HepG2 (cell line): ENCODE measurements at regions not wholly inside any gene's neighbourhood (a gene's known extent, or its start where the extent isn't known, plus 50 kb on each side); places are given as distances from the start of the nearest gene placed in this dataset.

Source experiments
- ATAC-seq: fragments of 200-7000 bp; cut with Tn5 transposase; 3 replicates; pipeline ENCODE4 v1.9.1; 2020; ENCODE audit warnings: mild to moderate bottlenecking, moderate library complexity
- BruUV-seq: library from RNA; stranded (reverse); fragments of 400-500 nt; replicated peaks from 2 replicates; lab custom pipeline; 2021; lab: Mats Ljungman, UMichigan
- CTCF ChIA-PET: fragments of 300-600 bp; formaldehyde crosslinking; extraction: SDS; loops from one replicate; lab custom pipeline; 2021; ENCODE audit warnings: low total read pairs, inconsistent platforms, low intra/inter-chr PET ratio; lab: Yijun Ruan, JAX
- POLR2A ChIA-PET: fragments of 350-600 bp; sonication (Branson Sonifier 250); formaldehyde crosslinking; loops from one replicate; lab custom pipeline; 2020; ENCODE audit warnings: antibody characterized with exemption, inconsistent platforms; lab: Yijun Ruan, JAX
- DNase-seq: peaks from one replicate; pipeline ENCODE4 v3.0.0-alpha.2; 2015; ENCODE audit warnings: low spot score
- FAIRE-seq: peaks from 3 replicates; lab custom pipeline; 2011; peaks lifted over from hg19 to GRCh38; lab: Jason Lieb, UNC
- H2AFZ ChIP-seq: one replicate; pipeline ENCODE4 v1.6.1; 2011; ENCODE audit warnings: low read length, inconsistent platforms
- H3K27ac ChIP-seq: fragments of 300-600 bp; 3 replicates; pipeline ENCODE4 v1.8.0; 2011; ENCODE audit warnings: mixed run types, mild to moderate bottlenecking, mixed read lengths, low read length, inconsistent platforms; ENCODE audit not compliant: insufficient read depth; ENCODE audit errors: extremely low read length
- H3K27me3 ChIP-seq, 2 experiments: fragments of 200-600 bp in 1 of 2; 2 replicates in 1 of 2; 3 replicates in 1 of 2; pipeline versions ENCODE4 v1.6.0 to v1.8.0; 2011; ENCODE audit warnings: low read length in 2 of 2, mild to moderate bottlenecking in 2 of 2, moderate library complexity in 2 of 2, inconsistent platforms in 1 of 2; ENCODE audit not compliant: insufficient read depth in 2 of 2, control insufficient read depth in 1 of 2
- H3K36me3 ChIP-seq, 2 experiments: fragments of 200-600 bp in 1 of 2; replicated peaks in 1 of 2; 2 replicates in 1 of 2; 3 replicates in 1 of 2; pipeline versions ENCODE4 v1.5.1 to v1.8.0; 2011; ENCODE audit warnings: low read length in 2 of 2, inconsistent platforms in 1 of 2; ENCODE audit not compliant: insufficient read depth in 2 of 2, control insufficient read depth in 1 of 2
- H3K4me1 ChIP-seq: 2 replicates; pipeline ENCODE4 v1.5.1; 2012; ENCODE audit warnings: low read length, inconsistent platforms; ENCODE audit not compliant: insufficient read depth
- H3K4me2 ChIP-seq: 2 replicates; pipeline ENCODE4 v1.6.0; 2011; ENCODE audit warnings: low read depth, low read length, inconsistent platforms
- H3K4me3 ChIP-seq, 3 experiments: fragments of 200-600 bp in 1 of 3; sonication (generic), shearing (Covaris generic) in 1 of 3; replicated peaks in 1 of 3; 2 replicates each; pipeline ENCODE4 v1.5.1; 2011 to 2016; ENCODE audit warnings: low read length in 3 of 3, inconsistent platforms in 2 of 3, low read depth in 2 of 3, mild to moderate bottlenecking in 2 of 3, control low read depth in 1 of 3, mixed read lengths in 1 of 3; ENCODE audit not compliant: insufficient read depth in 1 of 3
- H3K79me2 ChIP-seq: one replicate; pipeline ENCODE4 v1.6.1; 2011; ENCODE audit warnings: low read length, inconsistent platforms; ENCODE audit not compliant: insufficient read depth
- H3K9ac ChIP-seq: 2 replicates; pipeline ENCODE4 v1.6.0; 2011; ENCODE audit warnings: mild to moderate bottlenecking, low read depth, low read length, inconsistent platforms; ENCODE audit not compliant: insufficient read depth
- H3K9me3 ChIP-seq: 2 replicates; pipeline ENCODE4 v1.5.1; 2012; ENCODE audit warnings: mild to moderate bottlenecking, low read length
- H4K20me1 ChIP-seq: 2 replicates; pipeline ENCODE4 v1.6.0; 2011; ENCODE audit warnings: inconsistent platforms, mild to moderate bottlenecking, low read length, moderate library complexity; ENCODE audit not compliant: insufficient read depth
- EP300 ChIP-seq, 3 experiments: sonication (generic) in 1 of 3; formaldehyde crosslinking in 1 of 3; IDR thresholded peaks; 2 replicates each; pipeline versions ENCODE4 v1.5.1 to v1.6.1; 2011 to 2020; ENCODE audit warnings: low read depth in 2 of 3, low read length in 2 of 3, borderline replicate concordance in 1 of 3, improper control_type of control experiment in 1 of 3, mild to moderate bottlenecking in 1 of 3, missing genetic modification reagents in 1 of 3, moderate library complexity in 1 of 3
- NFE2L2 ChIP-seq: fragments of 150-350 bp; IDR thresholded peaks from 2 replicates; pipeline ENCODE4 v1.6.1; 2014; ENCODE audit warnings: low read length
- RAD51 ChIP-seq: fragments of 450-650 bp; IDR thresholded peaks from 2 replicates; pipeline ENCODE4 v1.6.1; 2016; ENCODE audit warnings: borderline replicate concordance
- WGBS: methylation state at CpG from one replicate; pipeline ENCODE4 v1.1.6; 2017; ENCODE audit warnings: low lambda C conversion rate; 5-methylcytosine and 5-hydroxymethylcytosine counted together
- in situ Hi-C: cut with HindIII; loops from 2 replicates; pipeline ENCODE4 v1.10.0; 2017; ENCODE audit warnings: low pct_unique_long_range_greater_than_20kb; ENCODE audit not compliant: extremely low pct_ligation_motif_present
- intact Hi-C: fragments of 100-400 bp; cut with micrococcal nuclease; formaldehyde crosslinking; loops from one replicate; pipeline ENCODE4 v1.10.0; 2022; ENCODE audit not compliant: unreplicated experiment
- TF ChIP-seq, protein P1 (sequence below): sonication (generic); IDR thresholded peaks from 2 replicates; pipeline ENCODE4 v1.6.1; 2016; ENCODE audit warnings: low read depth, borderline replicate concordance
- TF ChIP-seq, protein P2 (sequence below): sonication (generic); formaldehyde crosslinking; IDR thresholded peaks from 2 replicates; pipeline ENCODE4 v1.8.1; 2023; ENCODE audit warnings: mild to moderate bottlenecking, missing genetic modification reagents

DNA sequence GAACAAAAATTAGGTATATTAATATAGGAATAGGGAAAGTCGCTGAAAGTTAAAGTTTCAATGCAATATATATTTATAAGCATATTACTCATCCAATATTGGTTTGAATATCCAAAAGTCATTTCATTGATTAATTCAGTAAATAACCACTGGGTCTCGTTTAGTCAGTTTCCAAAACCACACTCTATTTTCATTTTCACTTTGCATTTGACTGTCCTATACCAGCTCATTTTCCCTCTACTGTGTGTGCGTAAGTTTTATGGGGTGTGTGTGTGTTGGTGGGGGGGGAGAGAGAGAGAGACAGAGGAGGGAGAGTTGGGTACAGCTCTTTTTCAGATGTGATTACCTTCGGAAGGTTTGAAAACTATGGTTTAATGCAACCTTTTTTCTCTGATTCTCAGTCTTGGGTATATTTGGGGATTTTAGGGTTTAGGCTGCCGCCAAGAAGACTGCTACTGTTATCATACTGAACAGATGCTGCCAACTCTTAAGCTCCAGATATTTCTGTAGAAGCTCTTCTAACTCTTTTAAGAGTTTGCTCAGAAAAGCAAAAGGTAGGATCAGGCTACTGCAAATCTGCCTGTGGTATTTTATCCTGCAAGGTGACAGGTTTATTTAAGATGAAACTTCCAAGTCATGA lies 1427.4 kb downstream of the PCDH7 start (continued):
- TF ChIP-seq EP300 (IDR thresholded peaks at IDR 0.05; ENCODE audit: low read depth in 2 of 2, low read length in 2 of 2) (no peak), EP300 (CRISPR knock-in tag; IDR thresholded peaks at IDR 0.05; ENCODE audit: borderline replicate concordance) (no peak), RAD51 (no peak)
- TF ChIP-seq, protein P1, sequence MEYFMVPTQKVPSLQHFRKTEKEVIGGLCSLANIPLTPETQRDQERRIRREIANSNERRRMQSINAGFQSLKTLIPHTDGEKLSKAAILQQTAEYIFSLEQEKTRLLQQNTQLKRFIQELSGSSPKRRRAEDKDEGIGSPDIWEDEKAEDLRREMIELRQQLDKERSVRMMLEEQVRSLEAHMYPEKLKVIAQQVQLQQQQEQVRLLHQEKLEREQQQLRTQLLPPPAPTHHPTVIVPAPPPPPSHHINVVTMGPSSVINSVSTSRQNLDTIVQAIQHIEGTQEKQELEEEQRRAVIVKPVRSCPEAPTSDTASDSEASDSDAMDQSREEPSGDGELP = no peak
- TF ChIP-seq, all 625 proteins: peak for 0

DNA sequence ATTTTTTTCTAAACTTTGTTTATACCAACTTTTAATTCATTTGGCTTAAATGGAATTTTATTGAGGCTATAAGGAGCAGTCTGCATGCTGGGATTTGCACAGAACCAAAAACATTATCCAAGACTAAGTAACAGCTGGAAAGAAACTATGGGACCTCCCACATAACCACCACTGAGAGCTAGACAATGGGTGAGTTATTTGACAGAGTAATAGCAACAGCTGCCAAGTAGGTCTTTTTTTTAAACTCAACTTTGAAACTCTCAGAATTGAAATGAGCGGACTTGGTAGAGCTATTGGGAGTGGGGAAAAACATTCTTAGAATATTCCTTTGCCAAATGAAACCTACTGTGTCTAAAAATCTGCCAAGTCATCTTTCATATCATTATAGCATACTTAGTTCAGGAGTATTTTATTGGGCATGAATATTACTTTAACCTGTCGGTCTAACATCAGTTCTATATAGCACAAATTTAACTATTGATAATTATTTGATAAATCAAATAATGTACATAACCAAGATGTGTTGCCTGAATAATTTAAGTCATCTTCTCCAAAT lies 1428.0 kb downstream of the PCDH7 start:
- Histone ChIP-seq H3K4me1 (no peaks in the 10 kb centered on the region), H3K27ac (no peak overlapping the region), H4K20me1 (no peaks in the 10 kb centered on the region), H3K4me2 (no peak overlapping the region), H3K9ac (no peak overlapping the region), H3K9me3 (no peaks in the 10 kb centered on the region), H2AFZ (no peak overlapping the region), H3K36me3 (no peaks in the 10 kb centered on the region), H3K27me3 (no peaks in the 10 kb centered on the region), H3K79me2 (no peaks in the 10 kb centered on the region), H3K4me3 (no peak overlapping the region)
- CTCF ChIA-PET = no interaction called here
- intact Hi-C loops = loop anchor here (10.0 kb wide), 1 partner anchor 627 kb away; no protein-coding TSS in a partner anchor
- no TSS peak for BruUV-seq
- TF ChIP-seq, protein P2, sequence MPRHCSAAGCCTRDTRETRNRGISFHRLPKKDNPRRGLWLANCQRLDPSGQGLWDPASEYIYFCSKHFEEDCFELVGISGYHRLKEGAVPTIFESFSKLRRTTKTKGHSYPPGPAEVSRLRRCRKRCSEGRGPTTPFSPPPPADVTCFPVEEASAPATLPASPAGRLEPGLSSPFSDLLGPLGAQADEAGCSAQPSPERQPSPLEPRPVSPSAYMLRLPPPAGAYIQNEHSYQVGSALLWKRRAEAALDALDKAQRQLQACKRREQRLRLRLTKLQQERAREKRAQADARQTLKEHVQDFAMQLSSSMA (CRISPR knock-in tag) = no peak
- TF ChIP-seq NFE2L2 = 0 out of 2 replicates have a peak, but pooled peaks have one; percentile 9
- ATAC-seq (no peak), DNase-seq (no peak), FAIRE-seq (no peak)
- POLR2A ChIA-PET = no interaction called here
- WGBS = 1% methylated on average over 2 of the region's 2 CpGs
- in situ Hi-C loops = no loop called here
